IMR-90 (cell line): ENCODE measurements at regions not wholly inside any gene's neighbourhood (a gene's known extent, or its start where the extent isn't known, plus 50 kb on each side); places are given as distances from the start of the nearest gene placed in this dataset.

Experiments
- ATAC-seq: fragments of 200-7000 bp; cut with Tn5 transposase; 2 replicates; pipeline ENCODE4 v1.9.1; 2020; ENCODE audit warnings: low read depth, mild to moderate bottlenecking, moderate library complexity
- BruUV-seq: library from RNA; stranded (reverse); fragments of 400-500 nt; replicated peaks from 2 replicates; lab custom pipeline; 2021; lab: Mats Ljungman, UMichigan
- CTCF ChIA-PET: fragments of 300-600 bp; formaldehyde crosslinking; extraction: SDS; loops from one replicate; lab custom pipeline; 2021; ENCODE audit warnings: antibody characterized with exemption; lab: Yijun Ruan, JAX
- POLR2A ChIA-PET: fragments of 300-600 bp; sonication (Branson Sonifier 250); formaldehyde crosslinking; loops from one replicate; lab custom pipeline; 2022; ENCODE audit warnings: antibody characterized with exemption; ENCODE audit not compliant: unreplicated experiment; lab: Charles Lee
- DNase-seq: peaks from one replicate; pipeline ENCODE4 v3.0.0; 2013
- H2AFZ ChIP-seq: replicated peaks from 2 replicates; pipeline ENCODE3; 2013; ENCODE audit warnings: low read length, mild to moderate bottlenecking; ENCODE audit not compliant: poor library complexity
- H2AK5ac ChIP-seq: 2 replicates; pipeline ENCODE4 v1.6.1; 2013; ENCODE audit warnings: low read depth, low read length, inconsistent platforms
- H2AK9ac ChIP-seq: replicated peaks from 2 replicates; pipeline ENCODE3; 2013; ENCODE audit warnings: mild to moderate bottlenecking, low read depth, low read length, moderate library complexity; ENCODE audit not compliant: poor library complexity
- H2BK120ac ChIP-seq: 2 replicates; pipeline ENCODE4 v1.6.1; 2013; ENCODE audit warnings: low read depth, low read length, inconsistent platforms
- H2BK15ac ChIP-seq: 3 replicates; pipeline ENCODE4 v1.6.1; 2013; ENCODE audit warnings: low read depth, low read length, inconsistent platforms
- H2BK20ac ChIP-seq: 2 replicates; pipeline ENCODE4 v1.6.1; 2013; ENCODE audit warnings: low read depth, mild to moderate bottlenecking, inconsistent platforms, low read length, moderate library complexity
- H2BK5ac ChIP-seq: 2 replicates; pipeline ENCODE4 v1.6.1; 2013; ENCODE audit warnings: mild to moderate bottlenecking, low read depth, low read length, inconsistent platforms; ENCODE audit not compliant: poor library complexity, severe bottlenecking
- H3K14ac ChIP-seq: replicated peaks from 2 replicates; pipeline ENCODE4 v1.6.1; 2013; ENCODE audit warnings: low read depth, low read length, inconsistent platforms
- H3K18ac ChIP-seq: 2 replicates; pipeline ENCODE4 v1.6.1; 2013; ENCODE audit warnings: low read depth, low read length, control low read depth
- H3K23ac ChIP-seq: 2 replicates; pipeline ENCODE4 v1.6.1; 2013; ENCODE audit warnings: low read depth, low read length, inconsistent platforms
- H3K27ac ChIP-seq: 2 replicates; pipeline ENCODE4 v1.5.1; 2013; ENCODE audit warnings: mild to moderate bottlenecking, control low read depth, low read length; ENCODE audit not compliant: insufficient read depth
- H3K27me3 ChIP-seq: 2 replicates; pipeline ENCODE4 v1.6.1; 2013; ENCODE audit warnings: low read length; ENCODE audit not compliant: control insufficient read depth, insufficient read depth
- H3K36me3 ChIP-seq: 2 replicates; pipeline ENCODE4 v1.6.1; 2013; ENCODE audit warnings: low read length, mixed read lengths; ENCODE audit not compliant: control insufficient read depth, insufficient read depth
- H3K4ac ChIP-seq: 2 replicates; pipeline ENCODE4 v1.6.1; 2013; ENCODE audit warnings: low read depth, low read length, inconsistent platforms
- H3K4me1 ChIP-seq: 2 replicates; pipeline ENCODE4 v1.6.1; 2013; ENCODE audit warnings: low read length, mixed read lengths; ENCODE audit not compliant: control insufficient read depth, insufficient read depth
- H3K4me2 ChIP-seq: 2 replicates; pipeline ENCODE4 v1.6.1; 2013; ENCODE audit warnings: low read depth, mild to moderate bottlenecking, control low read depth, low read length, moderate library complexity
- H3K4me3 ChIP-seq: 2 replicates; pipeline ENCODE4 v1.5.1; 2013; ENCODE audit warnings: low read depth, mild to moderate bottlenecking, control low read depth, low read length, moderate library complexity; ENCODE audit not compliant: insufficient read depth
- H3K56ac ChIP-seq: 2 replicates; pipeline ENCODE4 v1.6.1; 2013; ENCODE audit warnings: low read length, inconsistent platforms; ENCODE audit not compliant: insufficient read depth; ENCODE audit errors: extremely low read depth
- H3K79me1 ChIP-seq, 2 experiments: 2 replicates each; pipeline ENCODE4 v1.6.1; 2013; ENCODE audit warnings: low read length in 2 of 2, inconsistent platforms in 1 of 2, low read depth in 1 of 2
- H3K9ac ChIP-seq: 2 replicates; pipeline ENCODE4 v1.6.1; 2013; ENCODE audit warnings: low read depth, low read length, control low read depth
- H3K9me1 ChIP-seq: 2 replicates; pipeline ENCODE4 v1.6.1; 2013; ENCODE audit warnings: low read length, inconsistent platforms; ENCODE audit not compliant: insufficient read depth
- H3K9me3 ChIP-seq: 2 replicates; pipeline ENCODE4 v1.6.1; 2013; ENCODE audit warnings: low read length; ENCODE audit not compliant: control insufficient read depth, insufficient read depth
- H4K20me1 ChIP-seq: 2 replicates; pipeline ENCODE4 v1.6.1; 2013; ENCODE audit warnings: low read length, inconsistent platforms; ENCODE audit not compliant: insufficient read depth
- H4K5ac ChIP-seq: 2 replicates; pipeline ENCODE4 v1.6.1; 2013; ENCODE audit warnings: mild to moderate bottlenecking, low read depth, low read length, control low read depth
- H4K8ac ChIP-seq, 2 experiments: 2 replicates each; pipeline ENCODE4 v1.6.1; 2013; ENCODE audit warnings: low read depth in 2 of 2, low read length in 2 of 2, control low read depth in 1 of 2, inconsistent platforms in 1 of 2
- H4K91ac ChIP-seq: 2 replicates; pipeline ENCODE4 v1.6.1; 2013; ENCODE audit warnings: low read depth, low read length, inconsistent platforms; ENCODE audit not compliant: insufficient read depth
- BHLHE40 ChIP-seq: fragments of 150-350 bp; IDR thresholded peaks from 2 replicates; pipeline ENCODE4 v1.6.1; 2016; ENCODE audit warnings: mild to moderate bottlenecking, low read depth, low read length
- CEBPB ChIP-seq: IDR thresholded peaks from 2 replicates; pipeline ENCODE4 v1.6.1; 2012; ENCODE audit warnings: low read depth, low read length, improper control_type of control experiment
- CHD1 ChIP-seq: IDR thresholded peaks from 2 replicates; pipeline ENCODE4 v1.6.1; 2012; ENCODE audit warnings: low read depth, low read length, improper control_type of control experiment
- CTCF ChIP-seq: conservative IDR thresholded peaks from 2 replicates; pipeline ENCODE4 v1.5.1; 2012; ENCODE audit warnings: mild to moderate bottlenecking, low read depth, low read length, improper control_type of control experiment
- ELK1 ChIP-seq: fragments of 150-350 bp; IDR thresholded peaks from 2 replicates; pipeline ENCODE4 v1.6.1; 2016; ENCODE audit warnings: low read depth, mild to moderate bottlenecking, low read length, moderate library complexity, borderline replicate concordance
- MAZ ChIP-seq: IDR thresholded peaks from 2 replicates; pipeline ENCODE4 v1.6.1; 2012; ENCODE audit warnings: low read depth, mild to moderate bottlenecking, low read length, improper control_type of control experiment, moderate library complexity, borderline replicate concordance
- POLR2A ChIP-seq: IDR thresholded peaks from 2 replicates; pipeline ENCODE4 v1.6.1; 2012; ENCODE audit warnings: mild to moderate bottlenecking, low read depth, low read length
- RCOR1 ChIP-seq: IDR thresholded peaks from 2 replicates; pipeline ENCODE4 v1.6.1; 2012; ENCODE audit warnings: mild to moderate bottlenecking, low read length, improper control_type of control experiment; ENCODE audit not compliant: insufficient replicate concordance
- RFX5 ChIP-seq: IDR thresholded peaks from 2 replicates; pipeline ENCODE4 v1.8.0; 2012; ENCODE audit warnings: low read depth, mild to moderate bottlenecking, low read length, moderate library complexity
- WGBS, 2 experiments: methylation state at CpG; one replicate each; pipeline versions ENCODE4 v1.1.5 to v1.1.7; 2013; ENCODE audit warnings: missing lambda C conversion rate in 2 of 2; ENCODE audit not compliant: insufficient read length in 1 of 2; ENCODE audit errors: extremely low coverage in 2 of 2; 5-methylcytosine and 5-hydroxymethylcytosine counted together
- dilution Hi-C: fragments of 300-500 bp; cut with HindIII; formaldehyde crosslinking; loops from one replicate; pipeline ENCODE4 v1.14.3; 2018; ENCODE audit warnings: low sequenced_read_pairs; ENCODE audit not compliant: unreplicated experiment
- in situ Hi-C: fragments of 300-500 bp; cut with MboI; formaldehyde crosslinking; loops from 3 replicates; pipeline ENCODE4 v1.14.3; 2019; ENCODE audit warnings: low sequenced_read_pairs, inconsistent platforms, mixed read lengths
- intact Hi-C: fragments of 100-400 bp; cut with micrococcal nuclease; formaldehyde crosslinking; loops from 2 replicates; pipeline ENCODE4 v1.10.0; 2022

- no TSS peak for BruUV-seq
- CTCF ChIA-PET: no interaction called here
Measured at GRCh38 chr6:92687278-92687677, 732.1 kb downstream of the EPHA7 start.

More at GRCh38 chr6:92687278-92687677, 732.1 kb downstream of the EPHA7 start:
- H3K36me3 ChIP-seq: no peaks in the 10 kb centered on the region
- no peaks in the 10 kb centered on the region for H3K9me3 ChIP-seq
- no peak overlapping the region for H3K4ac ChIP-seq
- no peak overlapping the region for H2AK5ac ChIP-seq
- no peak overlapping the region for H2BK20ac ChIP-seq
- no peak overlapping the region for H4K8ac ChIP-seq
- H4K5ac ChIP-seq: no peak overlapping the region
- H2AK9ac ChIP-seq: no peak overlapping the region
- no peak overlapping the region for H3K27ac ChIP-seq
- intact Hi-C loops: no loop called here
- in situ Hi-C loops: no loop called here
- no peak for ATAC-seq
- H4K91ac ChIP-seq: no peak overlapping the region
- H3K56ac ChIP-seq: no peak overlapping the region
- no peak overlapping the region for H2BK5ac ChIP-seq
- dilution Hi-C loops: no loop called here
- no peak overlapping the region for H2BK15ac ChIP-seq
- H3K27me3 ChIP-seq: no peaks in the 10 kb centered on the region
- H3K4me1 ChIP-seq: 0 out of 2 replicates have a peak, but pooled peaks cover 2% of the 10 kb centered on the region
- WGBS, 2 experiments: no CpG with 5 or more reads among the region's 2 CpGs
- H4K20me1 ChIP-seq: no peaks in the 10 kb centered on the region
- no peaks in the 10 kb centered on the region for H3K9me1 ChIP-seq
- no peak overlapping the region for H3K4me2 ChIP-seq
- H3K9ac ChIP-seq: no peak overlapping the region
- H3K14ac ChIP-seq: no peak overlapping the region
- no peak overlapping the region for H3K23ac ChIP-seq
- no peak for DNase-seq
- POLR2A ChIA-PET: no interaction called here
- no peak overlapping the region for H3K18ac ChIP-seq
- H3K4me3 ChIP-seq: no peak overlapping the region
- no peak overlapping the region for H2BK120ac ChIP-seq
- TF ChIP-seq BHLHE40: no peak
- TF ChIP-seq ELK1: no peak
- TF ChIP-seq RFX5: no peak
- no peak for TF ChIP-seq MAZ
- TF ChIP-seq CHD1: no peak
- TF ChIP-seq CEBPB: no peak
- no peak for TF ChIP-seq CTCF
- no peak for TF ChIP-seq POLR2A
- no peak for TF ChIP-seq RCOR1
- no peak overlapping the region for H2AFZ ChIP-seq
- H3K79me1 ChIP-seq: no peaks in the 10 kb centered on the region
